ENCODE measurements at regions not wholly inside any gene's neighbourhood (a gene's known extent, or its start where the extent isn't known, plus 50 kb on each side); places are given as distances from the start of the nearest gene placed in this dataset.

DNA sequence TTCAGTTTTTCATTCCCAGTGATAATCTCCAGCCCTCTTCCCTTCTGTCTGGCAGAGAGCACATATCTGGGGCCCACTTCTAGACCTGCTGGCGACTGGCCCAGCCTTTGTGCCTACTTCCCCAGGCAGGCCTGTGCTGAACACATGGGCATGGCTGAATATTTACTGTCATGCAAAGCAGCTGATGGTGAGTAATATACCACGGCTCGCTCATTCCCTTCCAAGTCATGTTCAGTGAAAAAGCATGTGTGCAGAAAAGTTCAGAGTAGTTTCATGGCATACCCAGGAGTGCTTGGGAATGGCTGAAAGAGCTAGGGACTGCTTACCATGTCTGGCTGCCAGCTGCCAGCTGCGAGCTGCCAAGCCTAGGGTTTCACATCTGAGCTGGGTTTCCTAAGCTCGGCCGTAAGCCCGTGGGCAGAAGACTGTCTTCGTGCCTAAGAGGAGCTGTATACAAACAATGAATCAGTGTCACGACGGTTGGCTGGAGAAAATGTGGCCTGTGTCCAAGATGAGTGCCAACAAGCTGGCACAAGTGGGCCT is 179.9 kb upstream of the PELI2 start:
- intact Hi-C loops (cut with micrococcal nuclease): no loop called here
- H3K36me3 ChIP-seq (ENCODE audit: control insufficient read depth in 2 of 3, insufficient read depth in 3 of 3, low read length in 3 of 3): no peaks in the 10 kb centered on the region
- Mint-ChIP-seq H3K4me3 (no peak overlapping the region), H3K9me3 (peaks cover 0 to 10% (median 5%) of the 10 kb centered on the region in 11 donors), H3K27me3 (peaks cover 3 to 22% (median 9%) of the 10 kb centered on the region in 5 donors), H3K36me3 (peaks cover 0 to 3% (median 0%) of the 10 kb centered on the region in 5 donors), H3K27ac (no peak overlapping the region), H3K4me1 (no peaks in the 10 kb centered on the region)
- H3K27ac ChIP-seq (ENCODE audit: low read depth, low read length): no peak overlapping the region
- no peak for DNase-seq
- POLR2A ChIA-PET: no interaction called here
- CTCF ChIA-PET: no interaction called here
- H3K27me3 ChIP-seq (ENCODE audit: control insufficient read depth in 2 of 2, insufficient read depth in 2 of 2, low read length in 2 of 2): peaks cover 0 to 3% of the 10 kb centered on the region in 2 donors
- H3K4me3 ChIP-seq (ENCODE audit: low read length): no peak overlapping the region
- H3K9me3 ChIP-seq (ENCODE audit: control insufficient read depth in 2 of 3, low read length in 3 of 3): no peaks in the 10 kb centered on the region
- ATAC-seq: no peak
- H3K4me1 ChIP-seq (ENCODE audit: control insufficient read depth in 2 of 2, insufficient read depth in 2 of 2, low read length in 2 of 2): no peaks in the 10 kb centered on the region

DNA sequence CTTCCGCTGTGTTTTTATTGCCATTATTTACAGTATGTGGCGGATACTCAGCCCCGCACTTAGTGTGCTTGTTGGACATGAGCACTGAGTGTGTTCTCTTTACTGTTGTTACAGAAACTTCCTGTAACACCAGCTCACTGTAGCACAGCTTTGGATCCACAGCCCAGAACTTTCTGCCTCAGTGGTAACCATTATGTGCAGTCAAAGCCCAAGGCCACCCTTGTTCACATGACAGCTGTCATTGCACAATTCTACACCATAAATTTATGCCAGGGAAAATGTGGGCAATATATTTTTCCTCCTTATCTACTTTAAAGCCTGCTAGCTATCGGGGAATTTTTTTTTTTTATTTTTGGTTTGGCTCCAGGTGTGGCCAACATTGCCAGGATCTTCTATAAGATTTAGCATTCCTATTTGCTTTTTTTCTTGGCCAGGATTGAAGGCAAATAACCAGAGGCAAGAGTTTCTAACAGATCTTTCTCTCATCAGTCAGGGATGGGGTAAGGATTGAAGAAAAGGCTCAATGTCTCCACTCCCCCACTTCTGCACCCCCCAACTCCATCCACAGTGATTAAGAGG is 176.0 kb upstream of the PELI2 start:
- intact Hi-C loops (cut with micrococcal nuclease): no loop called here

DNA sequence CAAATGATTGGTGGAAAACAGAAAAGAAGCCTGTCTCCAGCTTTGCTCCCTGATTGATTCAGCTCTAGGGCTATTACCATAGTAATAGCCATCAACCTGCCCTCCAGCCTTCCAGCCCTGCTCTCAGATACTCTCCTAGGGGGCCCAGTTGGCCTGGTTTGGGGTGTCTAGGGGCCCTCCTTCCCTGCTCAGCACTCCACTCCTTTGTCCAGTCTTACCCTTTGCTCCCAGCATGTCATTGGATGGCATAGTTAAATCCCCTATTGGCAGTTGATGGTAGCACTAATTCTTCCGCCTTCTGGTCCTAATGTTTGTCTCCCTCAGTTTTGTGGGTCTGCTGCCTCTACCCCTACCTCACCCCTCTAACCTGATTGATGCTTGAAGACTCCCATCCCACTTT is 175.4 kb upstream of the PELI2 start:
- Mint-ChIP-seq H3K4me1 (no peaks in the 10 kb centered on the region), H3K4me3 (no peak overlapping the region), H3K27ac (no peak overlapping the region), H3K9me3 (peaks cover 0 to 10% (median under 1%) of the 10 kb centered on the region in 11 donors), H3K36me3 (no peaks in the 10 kb centered on the region), H3K27me3 (peaks cover 0 to 15% (median 10%) of the 10 kb centered on the region in 5 donors)
- DNase-seq (no peak), ATAC-seq (no peak)
- Histone ChIP-seq H3K27me3 (ENCODE audit: control insufficient read depth in 2 of 2, insufficient read depth in 2 of 2, low read length in 2 of 2) (no peaks in the 10 kb centered on the region), H3K36me3 (ENCODE audit: control insufficient read depth in 2 of 3, insufficient read depth in 3 of 3, low read length in 3 of 3) (no peaks in the 10 kb centered on the region), H3K4me3 (ENCODE audit: low read length) (no peak overlapping the region), H3K4me1 (ENCODE audit: control insufficient read depth in 2 of 2, insufficient read depth in 2 of 2, low read length in 2 of 2) (no peaks in the 10 kb centered on the region), H3K27ac (ENCODE audit: low read depth, low read length) (no peak overlapping the region), H3K9me3 (ENCODE audit: control insufficient read depth in 2 of 3, low read length in 3 of 3) (no peaks in the 10 kb centered on the region)
- intact Hi-C loops (cut with micrococcal nuclease): no loop called here
- ChIA-PET POLR2A (no interaction called here), CTCF (no interaction called here)

More for the DNA sequence above, 176.0 kb upstream of the PELI2 start:
- DNase-seq: no peak
- H3K4me1 ChIP-seq (ENCODE audit: control insufficient read depth in 2 of 2, insufficient read depth in 2 of 2, low read length in 2 of 2): no peaks in the 10 kb centered on the region
- Mint-ChIP-seq H3K9me3 (peaks cover 0 to 10% (median 1%) of the 10 kb centered on the region in 11 donors), H3K4me3 (no peak overlapping the region), H3K4me1 (no peaks in the 10 kb centered on the region), H3K27me3 (peaks cover 6 to 21% (median 7%) of the 10 kb centered on the region in 5 donors), H3K27ac (peak overlapping the region in 1 of 9 donors; percentile 33), H3K36me3 (no peaks in the 10 kb centered on the region)
- POLR2A ChIA-PET: no interaction called here
- no peaks in the 10 kb centered on the region for H3K27me3 ChIP-seq (ENCODE audit: control insufficient read depth in 2 of 2, insufficient read depth in 2 of 2, low read length in 2 of 2)
- H3K36me3 ChIP-seq (ENCODE audit: control insufficient read depth in 2 of 3, insufficient read depth in 3 of 3, low read length in 3 of 3): no peaks in the 10 kb centered on the region
- ATAC-seq: no peak
- H3K9me3 ChIP-seq (ENCODE audit: control insufficient read depth in 2 of 3, low read length in 3 of 3): no peaks in the 10 kb centered on the region
- no peak overlapping the region for H3K27ac ChIP-seq (ENCODE audit: low read depth, low read length)
- CTCF ChIA-PET: no interaction called here
- H3K4me3 ChIP-seq (ENCODE audit: low read length): no peak overlapping the region

- intact Hi-C loops (cut with micrococcal nuclease): no loop called here
- DNase-seq: no peak
- H3K4me1 ChIP-seq (ENCODE audit: control insufficient read depth in 2 of 2, insufficient read depth in 2 of 2, low read length in 2 of 2): no peaks in the 10 kb centered on the region
- no peak overlapping the region for H3K4me3 ChIP-seq (ENCODE audit: low read length)
- Mint-ChIP-seq H3K27me3 (peaks cover 5 to 25% (median 20%) of the 10 kb centered on the region in 5 donors), H3K27ac (no peak overlapping the region), H3K4me1 (no peaks in the 10 kb centered on the region), H3K4me3 (no peak overlapping the region), H3K36me3 (no peaks in the 10 kb centered on the region), H3K9me3 (peaks cover 0 to 6% (median 0%) of the 10 kb centered on the region in 11 donors)
- no peak overlapping the region for H3K27ac ChIP-seq (ENCODE audit: low read depth, low read length)
- ChIA-PET CTCF (no interaction called here), POLR2A (no interaction called here)
- no peaks in the 10 kb centered on the region for H3K36me3 ChIP-seq (ENCODE audit: control insufficient read depth in 2 of 3, insufficient read depth in 3 of 3, low read length in 3 of 3)
- H3K27me3 ChIP-seq (ENCODE audit: control insufficient read depth in 2 of 2, insufficient read depth in 2 of 2, low read length in 2 of 2): no peaks in the 10 kb centered on the region
- H3K9me3 ChIP-seq (ENCODE audit: control insufficient read depth in 2 of 3, low read length in 3 of 3): no peaks in the 10 kb centered on the region
- no peak for ATAC-seq
Measured at GRCh38 chr14:55944757-55945156, 173.5 kb upstream of the PELI2 start.

DNA sequence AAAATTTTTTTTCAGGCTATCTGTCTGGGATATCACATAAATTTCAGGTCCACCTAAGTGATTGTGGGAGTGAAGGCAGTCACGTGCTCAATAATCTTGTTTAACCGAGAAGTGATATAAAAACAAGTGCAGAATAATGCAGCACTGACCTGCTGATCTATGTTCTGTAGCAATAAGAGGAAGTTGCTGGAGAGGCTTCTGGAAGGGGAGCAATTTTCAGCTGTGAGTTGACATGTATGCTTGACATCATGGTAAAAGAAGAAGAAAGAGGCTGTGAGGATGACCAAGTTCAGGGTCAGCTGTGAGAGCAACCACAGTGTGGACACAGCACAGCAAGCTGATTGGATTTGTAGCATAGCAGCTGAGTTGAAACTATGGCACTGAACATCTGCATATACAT is 172.0 kb upstream of the PELI2 start:
- Histone ChIP-seq H3K9me3 (ENCODE audit: control insufficient read depth in 2 of 3, low read length in 3 of 3) (no peaks in the 10 kb centered on the region), H3K27ac (ENCODE audit: low read depth, low read length) (no peak overlapping the region), H3K4me1 (ENCODE audit: control insufficient read depth in 2 of 2, insufficient read depth in 2 of 2, low read length in 2 of 2) (no peaks in the 10 kb centered on the region), H3K27me3 (ENCODE audit: control insufficient read depth in 2 of 2, insufficient read depth in 2 of 2, low read length in 2 of 2) (no peaks in the 10 kb centered on the region), H3K36me3 (ENCODE audit: control insufficient read depth in 2 of 3, insufficient read depth in 3 of 3, low read length in 3 of 3) (no peaks in the 10 kb centered on the region), H3K4me3 (ENCODE audit: low read length) (no peak overlapping the region)
- DNase-seq (no peak), ATAC-seq (no peak)
- no peak overlapping the region for H3K27ac Mint-ChIP-seq
- H3K9me3 Mint-ChIP-seq: no peaks in the 10 kb centered on the region
- CTCF ChIA-PET: interaction anchor here (0.6 kb wide), 1 partner anchor 528 kb away, joined by 3 read pairs; no protein-coding TSS in a partner anchor
- peaks cover 11 to 31% (median 23%) of the 10 kb centered on the region in 5 donors for H3K27me3 Mint-ChIP-seq
- POLR2A ChIA-PET: no interaction called here
- no peaks in the 10 kb centered on the region for H3K36me3 Mint-ChIP-seq
- H3K4me3 Mint-ChIP-seq: no peak overlapping the region
- H3K4me1 Mint-ChIP-seq: no peaks in the 10 kb centered on the region
- intact Hi-C loops (cut with micrococcal nuclease): no loop called here

- Histone ChIP-seq H3K27ac (ENCODE audit: low read depth, low read length) (no peak overlapping the region), H3K36me3 (ENCODE audit: control insufficient read depth in 2 of 3, insufficient read depth in 3 of 3, low read length in 3 of 3) (no peaks in the 10 kb centered on the region), H3K27me3 (ENCODE audit: control insufficient read depth in 2 of 2, insufficient read depth in 2 of 2, low read length in 2 of 2) (no peaks in the 10 kb centered on the region), H3K4me1 (ENCODE audit: control insufficient read depth in 2 of 2, insufficient read depth in 2 of 2, low read length in 2 of 2) (no peaks in the 10 kb centered on the region), H3K9me3 (ENCODE audit: control insufficient read depth in 2 of 3, low read length in 3 of 3) (no peaks in the 10 kb centered on the region), H3K4me3 (ENCODE audit: low read length) (no peak overlapping the region)
- Mint-ChIP-seq H3K9me3 (no peaks in the 10 kb centered on the region), H3K4me3 (no peak overlapping the region), H3K36me3 (no peaks in the 10 kb centered on the region), H3K27me3 (peaks cover 8 to 26% (median 15%) of the 10 kb centered on the region in 5 donors), H3K27ac (no peak overlapping the region), H3K4me1 (no peaks in the 10 kb centered on the region)
- ATAC-seq (no peak), DNase-seq (no peak)
- intact Hi-C loops (cut with micrococcal nuclease): no loop called here
- ChIA-PET CTCF (no interaction called here), POLR2A (no interaction called here)
Measured at GRCh38 chr14:55948399-55948798, 169.8 kb upstream of the PELI2 start.

- Histone ChIP-seq H3K36me3 (ENCODE audit: control insufficient read depth in 2 of 3, insufficient read depth in 3 of 3, low read length in 3 of 3) (no peaks in the 10 kb centered on the region), H3K4me3 (ENCODE audit: low read length) (no peak overlapping the region), H3K9me3 (ENCODE audit: control insufficient read depth in 2 of 3, low read length in 3 of 3) (no peaks in the 10 kb centered on the region), H3K27ac (ENCODE audit: low read depth, low read length) (no peak overlapping the region), H3K4me1 (ENCODE audit: control insufficient read depth in 2 of 2, insufficient read depth in 2 of 2, low read length in 2 of 2) (no peaks in the 10 kb centered on the region), H3K27me3 (ENCODE audit: control insufficient read depth in 2 of 2, insufficient read depth in 2 of 2, low read length in 2 of 2) (no peaks in the 10 kb centered on the region)
- ChIA-PET POLR2A (no interaction called here), CTCF (no interaction called here)
- no peaks in the 10 kb centered on the region for H3K9me3 Mint-ChIP-seq
- no peaks in the 10 kb centered on the region for H3K36me3 Mint-ChIP-seq
- H3K4me3 Mint-ChIP-seq: no peak overlapping the region
- no peak for DNase-seq
- intact Hi-C loops (cut with micrococcal nuclease): no loop called here
- H3K27me3 Mint-ChIP-seq: peaks cover 8 to 26% (median 15%) of the 10 kb centered on the region in 5 donors
- ATAC-seq: no peak
- H3K4me1 Mint-ChIP-seq: no peaks in the 10 kb centered on the region
- no peak overlapping the region for H3K27ac Mint-ChIP-seq
Measured at GRCh38 chr14:55949708-55950107, 168.5 kb upstream of the PELI2 start.
